GM19328 (cell line): ENCODE measurements at regions not wholly inside any gene's neighbourhood (a gene's known extent, or its start where the extent isn't known, plus 50 kb on each side); places are given as distances from the start of the nearest gene placed in this dataset.

Experiments used
- ATAC-seq: cut with Tn5 transposase; IDR thresholded peaks from one replicate; pipeline ENCODE4 v1.9.1; 2021; ENCODE audit warnings: mild to moderate bottlenecking, moderate library complexity; ENCODE audit not compliant: unreplicated experiment

- ATAC-seq = no peak
Observed at GRCh38 chr6:139862311-139862710, 487.9 kb upstream of the CITED2 start.

- ATAC-seq = no peak
Observed at GRCh38 chr6:139860203-139860602, 485.8 kb upstream of the CITED2 start.

GRCh38 chr6:139858429-139858828 is 484.0 kb upstream of the CITED2 start:
- ATAC-seq = no peak

GRCh38 chr6:139857143-139857542 is 482.7 kb upstream of the CITED2 start:
- ATAC-seq = no peak

GRCh38 chr6:139856562-139856961 is 482.1 kb upstream of the CITED2 start:
- ATAC-seq = no peak

- no peak for ATAC-seq
Observed at GRCh38 chr6:139855671-139856311, 481.3 kb upstream of the CITED2 start.

- no peak for ATAC-seq
Observed at GRCh38 chr6:139853302-139853992, 479.0 kb upstream of the CITED2 start.

GRCh38 chr6:139852488-139853140 is 478.2 kb upstream of the CITED2 start:
- ATAC-seq = no peak

GRCh38 chr6:139852067-139852466 is 477.6 kb upstream of the CITED2 start:
- ATAC-seq = no peak

- ATAC-seq = no peak
Observed at GRCh38 chr6:139851206-139851605, 476.8 kb upstream of the CITED2 start.

- no peak for ATAC-seq
Observed at GRCh38 chr6:139850512-139850911, 476.1 kb upstream of the CITED2 start.

GRCh38 chr6:139847457-139847813 is 473.0 kb upstream of the CITED2 start:
- ATAC-seq = no peak

- no peak for ATAC-seq
Observed at GRCh38 chr6:139846538-139847456, 472.3 kb upstream of the CITED2 start.

- ATAC-seq = no peak
Observed at GRCh38 chr6:139844907-139845306, 470.5 kb upstream of the CITED2 start.

- peak; percentile 96 for ATAC-seq
Observed at GRCh38 chr6:139841794-139842215, 467.4 kb upstream of the CITED2 start.

GRCh38 chr6:139839506-139840156 is 465.2 kb upstream of the CITED2 start:
- ATAC-seq = no peak

GRCh38 chr6:139834232-139834631 is 459.8 kb upstream of the CITED2 start:
- ATAC-seq = no peak

GRCh38 chr6:139833592-139833991 is 459.1 kb upstream of the CITED2 start:
- no peak for ATAC-seq

- ATAC-seq = no peak
Observed at GRCh38 chr6:139832493-139833305, 458.3 kb upstream of the CITED2 start.

- ATAC-seq = no peak
Observed at GRCh38 chr6:139829576-139829975, 455.1 kb upstream of the CITED2 start.
